ENCODE measurements at regions not wholly inside any gene's neighbourhood (a gene's known extent, or its start where the extent isn't known, plus 50 kb on each side); places are given as distances from the start of the nearest gene placed in this dataset.

DNA sequence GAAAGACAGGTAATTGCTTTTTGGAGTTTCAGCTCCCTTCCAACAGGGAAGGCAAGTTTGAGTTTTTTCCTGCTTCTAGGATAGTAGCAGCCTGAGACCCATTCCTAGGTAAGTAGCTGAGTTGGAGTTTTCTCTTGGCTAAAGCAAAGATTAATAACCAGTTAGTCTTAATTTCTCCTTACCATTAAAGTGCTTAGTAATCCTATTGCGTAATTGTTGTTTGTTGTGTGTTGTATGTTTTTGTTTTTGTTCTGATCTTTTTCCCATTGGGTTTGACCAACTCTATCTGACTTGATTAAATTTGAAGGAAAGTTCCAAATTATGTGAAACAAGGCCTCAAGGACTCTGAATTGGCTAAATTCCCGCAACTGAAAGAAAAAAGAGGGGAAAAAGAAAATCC, 83.5 kb downstream of the TBX22 start:
- no peak overlapping the region for H3K9ac ChIP-seq (ENCODE audit: low read depth in 1 of 2, low read length in 2 of 2)
- H3K9me3 ChIP-seq (ENCODE audit: control insufficient read depth in 1 of 2, low read length in 2 of 2), result no peaks in the 10 kb centered on the region
- no peaks in the 10 kb centered on the region for H3K4me1 ChIP-seq (ENCODE audit: control insufficient read depth in 1 of 2, insufficient read depth in 2 of 2, low read length in 2 of 2)
- no peak overlapping the region for H3K27ac ChIP-seq (ENCODE audit: low read depth, low read length)
- H3K36me3 ChIP-seq (ENCODE audit: control insufficient read depth in 1 of 2, insufficient read depth in 2 of 2, low read length in 2 of 2), result no peaks in the 10 kb centered on the region
- H3K4me3 ChIP-seq (ENCODE audit: low read depth in 1 of 2, low read length in 2 of 2), result no peak overlapping the region
- no peaks in the 10 kb centered on the region for H3K27me3 ChIP-seq (ENCODE audit: control insufficient read depth in 1 of 2, insufficient read depth in 2 of 2, low read length in 2 of 2)

DNA sequence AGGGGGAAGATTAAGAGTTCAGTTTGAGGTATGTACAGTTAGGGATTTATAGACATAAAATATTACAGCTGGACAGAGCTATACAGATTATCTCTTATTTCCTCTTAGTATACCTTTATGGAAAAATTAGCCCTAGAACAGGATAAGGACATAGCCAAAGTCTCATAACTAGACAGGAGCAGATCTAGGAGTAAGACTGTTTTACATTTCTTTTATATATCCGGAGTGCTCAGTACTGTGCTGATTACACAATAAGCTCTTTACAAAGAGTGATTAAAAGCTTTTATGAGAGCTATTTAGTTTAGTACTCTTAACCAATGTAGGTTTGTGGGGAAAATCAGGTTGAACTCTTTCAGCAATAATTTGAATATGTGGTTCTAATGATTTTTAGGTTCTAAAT, 105.8 kb downstream of the TBX22 start:
- Histone ChIP-seq H3K27me3 (ENCODE audit: control insufficient read depth in 1 of 2, insufficient read depth in 2 of 2, low read length in 2 of 2) (no peaks in the 10 kb centered on the region), H3K9ac (ENCODE audit: low read depth in 1 of 2, low read length in 2 of 2) (no peak overlapping the region), H3K36me3 (ENCODE audit: control insufficient read depth in 1 of 2, insufficient read depth in 2 of 2, low read length in 2 of 2) (no peaks in the 10 kb centered on the region), H3K9me3 (ENCODE audit: control insufficient read depth in 1 of 2, low read length in 2 of 2) (no peaks in the 10 kb centered on the region), H3K4me1 (ENCODE audit: control insufficient read depth in 1 of 2, insufficient read depth in 2 of 2, low read length in 2 of 2) (no peaks in the 10 kb centered on the region), H3K4me3 (ENCODE audit: low read depth in 1 of 2, low read length in 2 of 2) (no peak overlapping the region), H3K27ac (ENCODE audit: low read depth, low read length) (no peak overlapping the region)

DNA sequence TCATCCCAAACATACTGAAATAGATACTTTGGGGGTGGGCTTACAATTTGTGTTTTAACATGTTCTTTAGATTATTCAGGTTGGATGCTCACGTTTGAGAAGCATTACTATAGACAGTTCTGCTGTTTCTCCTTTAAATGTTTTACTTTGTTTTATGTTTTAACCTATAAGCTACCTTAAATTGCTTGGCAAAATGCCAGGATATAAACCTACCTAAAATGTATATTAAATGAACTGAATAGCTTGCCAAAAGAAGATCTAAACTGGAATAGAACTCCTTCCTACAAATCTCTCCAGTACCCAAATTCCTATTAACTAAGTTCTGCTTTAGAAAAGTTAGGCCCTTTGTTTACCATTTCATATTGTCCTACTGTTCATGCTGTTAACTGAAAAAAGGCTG, 124.4 kb downstream of the TBX22 start:
- Histone ChIP-seq H3K9me3 (ENCODE audit: control insufficient read depth in 1 of 2, low read length in 2 of 2) (no peaks in the 10 kb centered on the region), H3K27me3 (ENCODE audit: control insufficient read depth in 1 of 2, insufficient read depth in 2 of 2, low read length in 2 of 2) (no peaks in the 10 kb centered on the region), H3K36me3 (ENCODE audit: control insufficient read depth in 1 of 2, insufficient read depth in 2 of 2, low read length in 2 of 2) (no peaks in the 10 kb centered on the region), H3K27ac (ENCODE audit: low read depth, low read length) (no peak overlapping the region), H3K4me1 (ENCODE audit: control insufficient read depth in 1 of 2, insufficient read depth in 2 of 2, low read length in 2 of 2) (no peaks in the 10 kb centered on the region), H3K9ac (ENCODE audit: low read depth in 1 of 2, low read length in 2 of 2) (no peak overlapping the region), H3K4me3 (ENCODE audit: low read depth in 1 of 2, low read length in 2 of 2) (no peak overlapping the region)

DNA sequence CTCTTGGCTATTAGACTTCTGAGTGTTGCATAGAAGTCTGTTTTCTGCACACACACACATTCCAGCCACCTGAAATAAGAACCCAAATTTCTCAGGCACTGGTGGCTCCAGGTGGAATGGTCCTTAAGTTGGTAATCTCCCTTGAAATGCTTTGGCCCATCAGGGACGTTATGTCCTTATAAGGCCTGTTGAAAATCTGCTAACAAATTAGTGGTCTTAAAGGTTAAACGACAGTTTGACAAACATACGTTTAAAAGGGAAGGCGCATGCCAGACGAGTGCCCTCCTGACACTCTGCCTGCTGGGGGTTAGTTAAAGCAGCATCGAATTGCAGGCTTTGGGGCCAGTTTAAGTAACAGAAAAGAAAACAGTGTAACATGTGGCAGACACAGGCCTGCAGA, 125.0 kb downstream of the TBX22 start:
- Histone ChIP-seq H3K9me3 (ENCODE audit: control insufficient read depth in 1 of 2, low read length in 2 of 2) (no peaks in the 10 kb centered on the region), H3K4me1 (ENCODE audit: control insufficient read depth in 1 of 2, insufficient read depth in 2 of 2, low read length in 2 of 2) (no peaks in the 10 kb centered on the region), H3K9ac (ENCODE audit: low read depth in 1 of 2, low read length in 2 of 2) (no peak overlapping the region), H3K27me3 (ENCODE audit: control insufficient read depth in 1 of 2, insufficient read depth in 2 of 2, low read length in 2 of 2) (no peaks in the 10 kb centered on the region), H3K27ac (ENCODE audit: low read depth, low read length) (no peak overlapping the region), H3K36me3 (ENCODE audit: control insufficient read depth in 1 of 2, insufficient read depth in 2 of 2, low read length in 2 of 2) (no peaks in the 10 kb centered on the region), H3K4me3 (ENCODE audit: low read depth in 1 of 2, low read length in 2 of 2) (no peak overlapping the region)

DNA sequence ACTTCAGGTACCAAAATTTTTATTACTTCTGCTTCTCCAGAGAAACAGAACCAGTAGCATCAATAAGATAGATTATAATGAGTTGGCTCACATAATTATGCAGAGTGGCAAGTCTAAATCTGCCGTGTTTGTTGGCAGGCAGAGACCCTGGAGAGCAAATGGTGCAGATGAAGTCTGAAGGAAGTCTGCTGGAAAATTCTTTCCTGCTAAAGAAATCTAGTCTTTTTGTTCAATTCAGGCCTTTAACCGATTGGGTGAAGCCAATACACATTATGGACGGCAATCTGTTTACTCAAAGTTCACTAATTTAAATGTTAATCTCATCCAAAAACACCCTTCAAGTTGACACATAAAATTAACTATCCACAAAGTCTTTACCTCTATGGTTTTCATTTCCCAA, 156.0 kb downstream of the TBX22 start:
- Histone ChIP-seq H3K9me3 (ENCODE audit: control insufficient read depth in 1 of 2, low read length in 2 of 2) (no peaks in the 10 kb centered on the region), H3K4me3 (ENCODE audit: low read depth in 1 of 2, low read length in 2 of 2) (no peak overlapping the region), H3K27ac (ENCODE audit: low read depth, low read length) (no peak overlapping the region), H3K27me3 (ENCODE audit: control insufficient read depth in 1 of 2, insufficient read depth in 2 of 2, low read length in 2 of 2) (no peaks in the 10 kb centered on the region), H3K4me1 (ENCODE audit: control insufficient read depth in 1 of 2, insufficient read depth in 2 of 2, low read length in 2 of 2) (no peaks in the 10 kb centered on the region), H3K9ac (ENCODE audit: low read depth in 1 of 2, low read length in 2 of 2) (no peak overlapping the region), H3K36me3 (ENCODE audit: control insufficient read depth in 1 of 2, insufficient read depth in 2 of 2, low read length in 2 of 2) (no peaks in the 10 kb centered on the region)

DNA sequence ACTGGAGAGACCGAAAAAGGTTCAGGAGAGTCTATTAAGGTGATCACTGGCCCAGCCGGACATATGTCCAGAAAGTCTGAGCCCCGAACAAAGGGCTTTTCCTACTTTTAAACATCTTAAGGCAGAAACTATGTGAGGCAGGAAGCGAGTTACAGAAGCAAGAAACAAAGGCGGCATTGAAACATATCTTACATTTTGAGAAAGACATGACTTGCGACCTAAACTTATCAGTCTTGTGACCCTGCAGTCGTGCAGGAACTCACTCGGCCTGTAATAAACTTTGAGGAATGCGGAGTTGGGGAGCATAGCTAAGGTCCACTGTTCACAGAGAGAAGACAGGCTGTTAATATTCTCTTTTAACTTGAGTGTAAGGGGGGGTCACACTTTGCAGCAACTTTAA, 158.7 kb downstream of the TBX22 start:
- Histone ChIP-seq H3K9me3 (ENCODE audit: control insufficient read depth in 1 of 2, low read length in 2 of 2) (no peaks in the 10 kb centered on the region), H3K27me3 (ENCODE audit: control insufficient read depth in 1 of 2, insufficient read depth in 2 of 2, low read length in 2 of 2) (no peaks in the 10 kb centered on the region), H3K9ac (ENCODE audit: low read depth in 1 of 2, low read length in 2 of 2) (no peak overlapping the region), H3K36me3 (ENCODE audit: control insufficient read depth in 1 of 2, insufficient read depth in 2 of 2, low read length in 2 of 2) (no peaks in the 10 kb centered on the region), H3K4me1 (ENCODE audit: control insufficient read depth in 1 of 2, insufficient read depth in 2 of 2, low read length in 2 of 2) (no peaks in the 10 kb centered on the region), H3K27ac (ENCODE audit: low read depth, low read length) (no peak overlapping the region), H3K4me3 (ENCODE audit: low read depth in 1 of 2, low read length in 2 of 2) (no peak overlapping the region)

DNA sequence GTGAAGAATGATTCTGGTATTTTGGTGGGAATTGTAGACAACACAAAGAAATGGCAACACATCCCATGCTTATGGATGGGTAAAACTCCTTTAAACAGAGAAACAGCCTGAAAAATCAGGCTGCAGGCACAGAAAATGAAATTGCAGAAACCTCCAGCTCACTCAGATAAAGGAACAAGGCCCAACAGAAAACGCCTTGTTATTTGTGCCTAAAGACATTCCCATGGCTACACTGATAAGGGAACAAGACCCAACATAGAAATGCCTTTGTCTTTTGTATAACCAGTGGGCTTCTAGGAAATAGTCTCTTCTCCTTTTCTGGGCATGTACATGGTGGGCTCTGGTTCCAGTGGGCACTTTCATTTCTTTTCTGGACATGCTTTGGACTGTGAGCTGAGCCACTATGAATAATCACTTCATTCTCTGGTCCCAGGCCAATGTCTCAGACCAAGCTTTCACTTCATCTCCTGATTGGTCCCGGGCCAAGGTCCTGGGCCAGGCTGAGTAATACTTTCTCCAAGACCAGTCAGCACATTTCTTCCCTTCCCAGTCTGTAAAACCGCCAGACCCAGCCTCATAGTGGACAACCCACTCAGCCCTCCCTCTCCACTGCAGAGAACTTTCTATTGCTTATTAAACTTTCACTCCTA, 160.5 kb downstream of the TBX22 start:
- Histone ChIP-seq H3K36me3 (ENCODE audit: control insufficient read depth in 1 of 2, insufficient read depth in 2 of 2, low read length in 2 of 2) (no peaks in the 10 kb centered on the region), H3K27me3 (ENCODE audit: control insufficient read depth in 1 of 2, insufficient read depth in 2 of 2, low read length in 2 of 2) (no peaks in the 10 kb centered on the region), H3K4me3 (ENCODE audit: low read depth in 1 of 2, low read length in 2 of 2) (no peak overlapping the region), H3K27ac (ENCODE audit: low read depth, low read length) (no peak overlapping the region), H3K9ac (ENCODE audit: low read depth in 1 of 2, low read length in 2 of 2) (no peak overlapping the region), H3K9me3 (ENCODE audit: control insufficient read depth in 1 of 2, low read length in 2 of 2) (no peaks in the 10 kb centered on the region), H3K4me1 (ENCODE audit: control insufficient read depth in 1 of 2, insufficient read depth in 2 of 2, low read length in 2 of 2) (no peaks in the 10 kb centered on the region)

DNA sequence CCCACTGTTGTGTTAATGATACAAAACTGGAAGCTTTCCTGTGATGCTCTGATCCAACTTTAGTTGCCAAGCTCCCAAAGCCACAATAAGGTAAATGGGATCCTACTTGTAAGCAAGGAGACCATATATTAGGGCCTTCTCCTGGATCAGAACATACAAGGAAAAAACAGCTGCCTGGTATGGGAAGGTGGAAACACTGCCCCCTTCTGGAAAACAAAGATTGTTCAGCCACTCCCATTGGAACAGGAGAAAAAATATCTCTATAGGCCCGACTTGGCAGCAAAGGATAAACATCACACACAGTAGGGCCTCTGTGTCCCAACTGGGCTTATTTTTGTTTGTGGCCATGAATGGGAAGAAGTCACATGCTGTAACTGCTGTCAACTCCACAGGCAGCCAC, 166.5 kb downstream of the TBX22 start:
- no peak overlapping the region for H3K4me3 ChIP-seq (ENCODE audit: low read depth in 1 of 2, low read length in 2 of 2)
- H3K27ac ChIP-seq (ENCODE audit: low read depth, low read length), result no peak overlapping the region
- no peaks in the 10 kb centered on the region for H3K27me3 ChIP-seq (ENCODE audit: control insufficient read depth in 1 of 2, insufficient read depth in 2 of 2, low read length in 2 of 2)
- H3K4me1 ChIP-seq (ENCODE audit: control insufficient read depth in 1 of 2, insufficient read depth in 2 of 2, low read length in 2 of 2), result no peaks in the 10 kb centered on the region
- no peaks in the 10 kb centered on the region for H3K36me3 ChIP-seq (ENCODE audit: control insufficient read depth in 1 of 2, insufficient read depth in 2 of 2, low read length in 2 of 2)
- H3K9ac ChIP-seq (ENCODE audit: low read depth in 1 of 2, low read length in 2 of 2), result no peak overlapping the region
- H3K9me3 ChIP-seq (ENCODE audit: control insufficient read depth in 1 of 2, low read length in 2 of 2), result no peaks in the 10 kb centered on the region

DNA sequence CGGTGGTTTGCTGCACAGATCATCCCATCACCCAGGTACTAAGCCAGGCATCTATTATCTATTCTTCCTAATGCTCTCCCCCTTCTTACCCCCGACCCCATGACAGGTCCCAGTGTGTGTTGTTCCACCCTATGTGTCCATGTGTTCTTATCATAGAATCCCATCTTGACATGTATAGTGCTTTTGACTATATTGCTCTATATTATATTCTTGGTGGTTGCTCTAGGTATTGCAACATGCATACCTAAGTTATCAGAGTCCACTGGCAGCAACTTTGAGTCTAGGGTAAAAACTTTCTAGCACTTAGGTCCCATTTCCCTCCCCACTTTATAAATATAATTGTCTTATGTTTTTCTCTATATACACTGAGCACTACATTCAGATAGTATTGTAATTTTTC, 170.3 kb downstream of the TBX22 start:
- H3K27ac ChIP-seq (ENCODE audit: low read depth, low read length), result no peak overlapping the region
- H3K27me3 ChIP-seq (ENCODE audit: control insufficient read depth in 1 of 2, insufficient read depth in 2 of 2, low read length in 2 of 2), result no peaks in the 10 kb centered on the region
- H3K4me1 ChIP-seq (ENCODE audit: control insufficient read depth in 1 of 2, insufficient read depth in 2 of 2, low read length in 2 of 2), result no peaks in the 10 kb centered on the region
- no peak overlapping the region for H3K9ac ChIP-seq (ENCODE audit: low read depth in 1 of 2, low read length in 2 of 2)
- no peaks in the 10 kb centered on the region for H3K9me3 ChIP-seq (ENCODE audit: control insufficient read depth in 1 of 2, low read length in 2 of 2)
- no peak overlapping the region for H3K4me3 ChIP-seq (ENCODE audit: low read depth in 1 of 2, low read length in 2 of 2)
- no peaks in the 10 kb centered on the region for H3K36me3 ChIP-seq (ENCODE audit: control insufficient read depth in 1 of 2, insufficient read depth in 2 of 2, low read length in 2 of 2)

DNA sequence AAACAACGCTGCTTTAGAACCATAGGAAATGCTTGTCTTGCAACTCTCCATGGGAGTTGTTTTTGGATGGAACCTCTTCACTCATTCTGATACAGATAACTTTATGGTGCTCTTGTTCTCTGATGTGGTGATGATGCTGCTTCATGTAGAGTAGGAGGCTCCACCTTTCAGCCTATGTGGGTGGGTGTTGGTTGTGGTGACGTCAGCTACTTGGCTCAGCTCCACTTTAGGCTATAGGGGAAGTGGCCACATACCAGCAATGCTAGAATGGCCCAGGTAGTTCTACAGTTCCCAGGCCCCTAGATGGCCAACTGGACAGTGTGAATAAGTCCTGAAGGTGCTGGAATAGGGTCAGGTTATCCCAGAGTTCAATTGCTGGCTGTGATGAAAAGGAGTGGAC, 192.1 kb downstream of the TBX22 start:
- Histone ChIP-seq H3K9ac (ENCODE audit: low read depth in 1 of 2, low read length in 2 of 2) (no peak overlapping the region), H3K27me3 (ENCODE audit: control insufficient read depth in 1 of 2, insufficient read depth in 2 of 2, low read length in 2 of 2) (no peaks in the 10 kb centered on the region), H3K27ac (ENCODE audit: low read depth, low read length) (no peak overlapping the region), H3K4me3 (ENCODE audit: low read depth in 1 of 2, low read length in 2 of 2) (no peak overlapping the region), H3K36me3 (ENCODE audit: control insufficient read depth in 1 of 2, insufficient read depth in 2 of 2, low read length in 2 of 2) (no peaks in the 10 kb centered on the region), H3K4me1 (ENCODE audit: control insufficient read depth in 1 of 2, insufficient read depth in 2 of 2, low read length in 2 of 2) (no peaks in the 10 kb centered on the region), H3K9me3 (ENCODE audit: control insufficient read depth in 1 of 2, low read length in 2 of 2) (no peaks in the 10 kb centered on the region)

DNA sequence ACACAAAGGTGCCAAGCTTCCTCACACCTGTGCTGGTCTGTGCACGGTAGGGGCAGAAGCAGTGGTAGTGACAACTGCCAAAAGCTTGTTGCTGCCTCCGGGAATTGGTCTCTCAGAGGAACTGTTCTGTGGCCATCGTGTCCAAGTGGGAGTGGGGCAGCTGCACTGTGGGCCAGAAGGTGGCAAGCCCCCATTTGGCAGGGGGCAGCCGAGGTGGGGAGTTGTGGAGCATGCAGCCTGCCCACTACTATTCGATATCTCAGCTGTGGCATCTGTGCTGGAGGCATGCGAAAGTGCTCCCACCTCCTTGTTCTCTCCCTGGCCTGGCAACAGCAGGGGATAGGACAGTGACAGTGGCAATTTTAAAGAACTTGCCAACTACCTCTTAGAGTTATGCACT, 192.8 kb downstream of the TBX22 start:
- H3K27ac ChIP-seq (ENCODE audit: low read depth, low read length), result no peak overlapping the region
- H3K36me3 ChIP-seq (ENCODE audit: control insufficient read depth in 1 of 2, insufficient read depth in 2 of 2, low read length in 2 of 2), result no peaks in the 10 kb centered on the region
- H3K27me3 ChIP-seq (ENCODE audit: control insufficient read depth in 1 of 2, insufficient read depth in 2 of 2, low read length in 2 of 2), result no peaks in the 10 kb centered on the region

More for the DNA sequence above, 192.8 kb downstream of the TBX22 start:
- no peak overlapping the region for H3K4me3 ChIP-seq (ENCODE audit: low read depth in 1 of 2, low read length in 2 of 2)
- H3K4me1 ChIP-seq (ENCODE audit: control insufficient read depth in 1 of 2, insufficient read depth in 2 of 2, low read length in 2 of 2), result no peaks in the 10 kb centered on the region
- no peaks in the 10 kb centered on the region for H3K9me3 ChIP-seq (ENCODE audit: control insufficient read depth in 1 of 2, low read length in 2 of 2)
- H3K9ac ChIP-seq (ENCODE audit: low read depth in 1 of 2, low read length in 2 of 2), result no peak overlapping the region

Data from duodenal mucosa (tissue), 2 donors.